HEK293T (cell line): ENCODE measurements at regions not wholly inside any gene's neighbourhood (a gene's known extent, or its start where the extent isn't known, plus 50 kb on each side); places are given as distances from the start of the nearest gene placed in this dataset.

ENCODE experiments used
- BHLHE40 ChIP-seq: fragments of 450-650 bp; IDR thresholded peaks from 2 replicates; pipeline ENCODE4 v1.6.1; 2016; ENCODE audit warnings: mild to moderate bottlenecking, moderate library complexity, borderline replicate concordance
- FOXA1 ChIP-seq: fragments of 450-650 bp; IDR thresholded peaks from 2 replicates; pipeline ENCODE4 v1.6.1; 2016; ENCODE audit warnings: mild to moderate bottlenecking
- LEF1 ChIP-seq: fragments of 450-650 bp; IDR thresholded peaks from 2 replicates; pipeline ENCODE4 v1.6.1; 2017; ENCODE audit warnings: mild to moderate bottlenecking, borderline replicate concordance
- SP1 ChIP-seq: fragments of 450-650 bp; IDR thresholded peaks from 2 replicates; pipeline ENCODE4 v1.6.1; 2017
- SUZ12 ChIP-seq: fragments of 450-650 bp; IDR thresholded peaks from 2 replicates; pipeline ENCODE4 v1.6.1; 2016; ENCODE audit warnings: mild to moderate bottlenecking
- ZNF384 ChIP-seq: fragments of 450-650 bp; IDR thresholded peaks from 2 replicates; pipeline ENCODE4 v1.6.1; 2016
- TF ChIP-seq, protein P1 (sequence below): fragments of 450-650 bp; IDR thresholded peaks from 2 replicates; pipeline ENCODE4 v1.6.1; 2016

DNA sequence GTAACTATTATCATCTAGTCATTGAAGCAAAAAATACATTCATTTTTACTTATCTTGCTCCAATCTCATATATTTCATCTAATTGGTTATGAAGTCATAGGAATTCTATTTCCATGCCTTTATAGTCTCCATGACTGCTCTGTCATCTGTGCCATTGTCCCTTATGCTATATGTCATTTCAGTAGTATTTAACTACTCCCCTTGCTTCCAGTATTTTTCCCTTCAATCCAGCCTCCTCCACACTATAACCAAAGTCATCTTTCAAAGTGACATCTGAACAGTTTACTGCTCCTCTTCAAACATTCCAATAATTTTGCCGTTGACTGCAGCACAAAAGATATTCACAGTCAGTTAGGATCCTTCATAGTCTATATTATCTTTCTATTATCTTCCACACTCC, 216.6 kb upstream of the HS3ST5 start:
- TF ChIP-seq SUZ12 (no peak), SP1 (no peak), BHLHE40 (no peak), ZNF384 (no peak), LEF1 (no peak), FOXA1 (no peak)
- TF ChIP-seq, protein P1, sequence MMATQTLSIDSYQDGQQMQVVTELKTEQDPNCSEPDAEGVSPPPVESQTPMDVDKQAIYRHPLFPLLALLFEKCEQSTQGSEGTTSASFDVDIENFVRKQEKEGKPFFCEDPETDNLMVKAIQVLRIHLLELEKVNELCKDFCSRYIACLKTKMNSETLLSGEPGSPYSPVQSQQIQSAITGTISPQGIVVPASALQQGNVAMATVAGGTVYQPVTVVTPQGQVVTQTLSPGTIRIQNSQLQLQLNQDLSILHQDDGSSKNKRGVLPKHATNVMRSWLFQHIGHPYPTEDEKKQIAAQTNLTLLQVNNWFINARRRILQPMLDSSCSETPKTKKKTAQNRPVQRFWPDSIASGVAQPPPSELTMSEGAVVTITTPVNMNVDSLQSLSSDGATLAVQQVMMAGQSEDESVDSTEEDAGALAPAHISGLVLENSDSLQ, result no peak
